GM12873 (cell line): ENCODE measurements at regions not wholly inside any gene's neighbourhood (a gene's known extent, or its start where the extent isn't known, plus 50 kb on each side); places are given as distances from the start of the nearest gene placed in this dataset.

Experiments
- TF ChIP-seq, protein P1 (sequence below): IDR thresholded peaks from 2 replicates; pipeline ENCODE4 v1.5.1; 2012; ENCODE audit warnings: low read depth, mild to moderate bottlenecking, moderate library complexity, low read length, control low read depth; ENCODE audit not compliant: insufficient read depth; ENCODE audit errors: missing control alignments

DNA sequence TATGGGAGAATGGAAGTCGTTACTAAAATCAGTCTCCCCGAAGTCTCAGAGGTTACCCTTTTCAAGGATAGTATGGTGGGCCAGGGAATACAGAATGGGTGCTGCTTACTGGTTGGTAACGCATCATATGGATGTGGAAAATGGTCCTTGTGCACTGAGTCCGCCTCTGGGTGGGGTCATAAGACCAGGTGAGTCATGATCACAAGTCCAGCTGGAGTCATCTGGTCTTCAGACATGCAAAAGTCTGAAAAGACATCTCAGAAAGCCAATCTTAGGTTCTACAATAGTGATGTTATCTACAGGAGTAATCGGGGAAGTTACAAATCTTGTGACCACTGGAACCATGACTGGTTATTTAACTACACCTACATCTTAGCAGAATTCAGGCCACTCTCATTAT, 71.9 kb upstream of the TCL1B start:
- TF ChIP-seq, protein P1, sequence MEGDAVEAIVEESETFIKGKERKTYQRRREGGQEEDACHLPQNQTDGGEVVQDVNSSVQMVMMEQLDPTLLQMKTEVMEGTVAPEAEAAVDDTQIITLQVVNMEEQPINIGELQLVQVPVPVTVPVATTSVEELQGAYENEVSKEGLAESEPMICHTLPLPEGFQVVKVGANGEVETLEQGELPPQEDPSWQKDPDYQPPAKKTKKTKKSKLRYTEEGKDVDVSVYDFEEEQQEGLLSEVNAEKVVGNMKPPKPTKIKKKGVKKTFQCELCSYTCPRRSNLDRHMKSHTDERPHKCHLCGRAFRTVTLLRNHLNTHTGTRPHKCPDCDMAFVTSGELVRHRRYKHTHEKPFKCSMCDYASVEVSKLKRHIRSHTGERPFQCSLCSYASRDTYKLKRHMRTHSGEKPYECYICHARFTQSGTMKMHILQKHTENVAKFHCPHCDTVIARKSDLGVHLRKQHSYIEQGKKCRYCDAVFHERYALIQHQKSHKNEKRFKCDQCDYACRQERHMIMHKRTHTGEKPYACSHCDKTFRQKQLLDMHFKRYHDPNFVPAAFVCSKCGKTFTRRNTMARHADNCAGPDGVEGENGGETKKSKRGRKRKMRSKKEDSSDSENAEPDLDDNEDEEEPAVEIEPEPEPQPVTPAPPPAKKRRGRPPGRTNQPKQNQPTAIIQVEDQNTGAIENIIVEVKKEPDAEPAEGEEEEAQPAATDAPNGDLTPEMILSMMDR, result peak; percentile 34

DNA sequence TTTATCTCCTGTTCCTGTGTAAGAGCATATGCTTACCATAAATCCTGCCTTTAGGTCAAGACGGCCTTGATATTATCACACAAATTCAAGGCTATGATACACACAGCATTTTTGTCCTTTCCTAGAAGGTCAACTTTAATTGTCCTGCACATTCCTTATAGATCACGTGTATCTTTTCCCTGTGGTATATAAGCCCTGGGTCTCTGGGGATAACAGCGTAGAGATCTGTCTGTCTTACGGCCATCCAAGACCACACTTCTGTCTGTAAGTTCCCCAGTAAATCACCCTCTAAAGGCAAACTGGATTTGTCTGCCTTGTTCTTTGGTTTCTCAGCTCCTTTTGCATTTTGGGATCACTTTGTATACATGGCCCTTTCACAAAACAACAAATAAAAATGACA, 69.5 kb upstream of the TCL1B start:
- TF ChIP-seq, protein P1, result no peak

DNA sequence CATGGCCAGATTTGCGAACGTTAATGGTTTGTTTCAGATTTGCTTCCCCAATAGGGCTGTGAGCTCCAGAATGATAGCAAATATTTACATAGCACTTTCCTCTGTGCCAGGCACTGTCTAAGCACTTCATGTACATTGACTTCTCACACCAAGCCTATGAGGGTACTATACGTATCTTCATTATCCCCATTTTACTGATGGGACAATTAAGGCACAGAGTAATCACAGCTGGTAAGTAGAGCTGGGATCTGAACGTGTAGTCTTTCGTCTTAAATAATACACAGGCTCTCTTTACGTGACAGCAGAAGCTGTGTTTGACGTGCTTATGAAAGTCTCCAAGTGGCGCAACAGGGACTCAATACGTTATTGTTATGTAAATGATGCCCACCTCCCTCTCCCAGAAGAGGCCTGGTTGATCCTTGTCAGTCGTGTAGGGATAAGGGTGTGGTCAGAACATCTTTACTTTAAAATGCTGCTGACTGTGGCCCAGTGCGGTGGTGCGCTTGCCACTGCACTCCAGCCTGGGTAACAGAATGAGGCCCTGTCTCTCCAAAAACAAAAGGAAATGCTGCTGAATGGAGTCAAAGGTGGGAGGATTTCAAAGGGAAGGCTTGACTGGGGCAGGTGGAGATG, 66.3 kb upstream of the TCL1B start:
- TF ChIP-seq, protein P1, result no peak

- TF ChIP-seq, protein P1, result no peak
These were observed 65.6 kb upstream of the TCL1B start for GRCh38 chr14:95620659-95621059.

GRCh38 chr14:95623195-95623594, 63.0 kb upstream of the TCL1B start:
- TF ChIP-seq, protein P1, result no peak

DNA sequence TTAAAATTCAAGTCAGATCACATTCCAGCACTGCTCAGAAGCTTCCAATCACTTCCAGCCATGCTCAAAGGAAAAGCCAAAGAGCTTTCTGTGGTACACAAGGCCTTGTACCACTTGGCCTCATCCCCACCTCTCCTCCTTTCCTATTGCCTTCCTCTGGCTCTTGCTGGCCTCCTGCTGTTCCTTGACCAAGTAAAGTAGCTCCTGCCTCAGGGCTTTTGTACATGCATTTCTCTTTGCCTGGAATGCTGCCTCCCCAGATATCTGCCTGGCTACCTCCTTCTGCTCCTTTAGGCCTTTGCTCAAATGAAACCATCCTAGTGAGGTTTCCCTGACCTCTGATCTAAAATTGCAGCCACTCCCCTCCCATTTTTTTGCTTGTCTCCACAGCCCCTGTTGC, 51.2 kb upstream of the TCL1B start:
- TF ChIP-seq, protein P1, result no peak
